K562 (cell line): ENCODE measurements at regions not wholly inside any gene's neighbourhood (a gene's known extent, or its start where the extent isn't known, plus 50 kb on each side); places are given as distances from the start of the nearest gene placed in this dataset.

ENCODE experiments used
- CREB1 ChIP-seq, 2 experiments: sonication (generic) in 1 of 2; formaldehyde crosslinking in 1 of 2; IDR thresholded peaks; 2 replicates each; pipeline versions ENCODE4 v1.6.1 to v1.8.0; 2012 to 2022; ENCODE audit warnings: inconsistent platforms in 1 of 2, mild to moderate bottlenecking in 1 of 2, missing genetic modification reagents in 1 of 2, moderate library complexity in 1 of 2
- ESRRA ChIP-seq: fragments of 450-650 bp; IDR thresholded peaks from 2 replicates; pipeline ENCODE4 v1.6.1; 2014; ENCODE audit warnings: low read depth, mild to moderate bottlenecking, moderate library complexity, borderline replicate concordance
- HIVEP1 ChIP-seq: fragments of 250-450 bp; sonication (Bioruptor Pico); IDR thresholded peaks from 2 replicates; pipeline ENCODE4 v1.4.0; 2020; ENCODE audit warnings: mild to moderate bottlenecking
- NFE2 ChIP-seq: IDR thresholded peaks from 2 replicates; pipeline ENCODE4 v1.6.1; 2014; ENCODE audit warnings: antibody characterized with exemption, low read depth
- SPI1 ChIP-seq: IDR thresholded peaks from 2 replicates; pipeline ENCODE4 v1.6.1; 2011; ENCODE audit warnings: low read depth, low read length, control low read depth, borderline replicate concordance
- TAF1 ChIP-seq: IDR thresholded peaks from 2 replicates; pipeline ENCODE4 v1.6.1; 2011; ENCODE audit warnings: mild to moderate bottlenecking, low read length, moderate library complexity; ENCODE audit not compliant: insufficient read depth, control insufficient read depth, severe bottlenecking; ENCODE audit errors: extremely low read depth
- ZNF778 ChIP-seq: fragments of 450-650 bp; formaldehyde crosslinking; IDR thresholded peaks from 2 replicates; pipeline ENCODE4 v1.4.0; 2020; ENCODE audit warnings: mild to moderate bottlenecking, moderate library complexity
- TF ChIP-seq, protein P1 (sequence below): IDR thresholded peaks from 3 replicates; pipeline ENCODE4 v1.6.1; 2011; ENCODE audit warnings: borderline replicate concordance, mild to moderate bottlenecking; ENCODE audit not compliant: insufficient read length, insufficient read depth

- no peak for TF ChIP-seq ESRRA
- TF ChIP-seq, protein P1, sequence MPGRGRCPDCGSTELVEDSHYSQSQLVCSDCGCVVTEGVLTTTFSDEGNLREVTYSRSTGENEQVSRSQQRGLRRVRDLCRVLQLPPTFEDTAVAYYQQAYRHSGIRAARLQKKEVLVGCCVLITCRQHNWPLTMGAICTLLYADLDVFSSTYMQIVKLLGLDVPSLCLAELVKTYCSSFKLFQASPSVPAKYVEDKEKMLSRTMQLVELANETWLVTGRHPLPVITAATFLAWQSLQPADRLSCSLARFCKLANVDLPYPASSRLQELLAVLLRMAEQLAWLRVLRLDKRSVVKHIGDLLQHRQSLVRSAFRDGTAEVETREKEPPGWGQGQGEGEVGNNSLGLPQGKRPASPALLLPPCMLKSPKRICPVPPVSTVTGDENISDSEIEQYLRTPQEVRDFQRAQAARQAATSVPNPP, result no peak
- no peak for TF ChIP-seq NFE2
- TF ChIP-seq TAF1, result no peak
- no peak for TF ChIP-seq SPI1
- no peak for TF ChIP-seq ZNF778 (CRISPR knock-in tag)
- TF ChIP-seq HIVEP1 (CRISPR knock-in tag), result no peak
- TF ChIP-seq CREB1 (IDR thresholded peaks at IDR 0.05), result no peak
- TF ChIP-seq CREB1 (CRISPR knock-in tag; IDR thresholded peaks at IDR 0.05), result no peak
These were observed 142.6 kb upstream of the LEF1 start for GRCh38 chr4:108311313-108311712.
